ENCODE measurements at regions not wholly inside any gene's neighbourhood (a gene's known extent, or its start where the extent isn't known, plus 50 kb on each side); places are given as distances from the start of the nearest gene placed in this dataset.

GRCh38 chr20:39602649-39603048 lies 640.5 kb downstream of the DHX35 start:
- no peak for TF ChIP-seq CTCF (conservative IDR thresholded peaks at IDR 0.05; ENCODE audit: low read depth, low read length)
- no peak for DNase-seq (ENCODE audit: low read depth)
- H3K4me3 ChIP-seq (ENCODE audit: low read depth, low read length), result no peak overlapping the region

- no peak for DNase-seq (ENCODE audit: low read depth)
- H3K4me3 ChIP-seq (ENCODE audit: low read depth, low read length), result no peak overlapping the region
- no peak for TF ChIP-seq CTCF (conservative IDR thresholded peaks at IDR 0.05; ENCODE audit: low read depth, low read length)
These were observed 638.7 kb downstream of the DHX35 start for GRCh38 chr20:39600871-39601270.

- TF ChIP-seq CTCF (conservative IDR thresholded peaks at IDR 0.05; ENCODE audit: low read depth, low read length), result no peak
- DNase-seq (ENCODE audit: low read depth), result no peak
- no peak overlapping the region for H3K4me3 ChIP-seq (ENCODE audit: low read depth, low read length)
These were observed 638.0 kb downstream of the DHX35 start for GRCh38 chr20:39600156-39600555.

- DNase-seq (ENCODE audit: low read depth), result no peak
- no peak for TF ChIP-seq CTCF (conservative IDR thresholded peaks at IDR 0.05; ENCODE audit: low read depth, low read length)
- H3K4me3 ChIP-seq (ENCODE audit: low read depth, low read length), result no peak overlapping the region
These were observed 634.4 kb downstream of the DHX35 start for GRCh38 chr20:39596554-39596953.

GRCh38 chr20:39592371-39592770 lies 630.2 kb downstream of the DHX35 start:
- DNase-seq (ENCODE audit: low read depth), result no peak
- H3K4me3 ChIP-seq (ENCODE audit: low read depth, low read length), result no peak overlapping the region
- no peak for TF ChIP-seq CTCF (conservative IDR thresholded peaks at IDR 0.05; ENCODE audit: low read depth, low read length)

GRCh38 chr20:39588148-39588757 lies 626.1 kb downstream of the DHX35 start:
- DNase-seq (ENCODE audit: low read depth), result no peak
- no peak for TF ChIP-seq CTCF (conservative IDR thresholded peaks at IDR 0.05; ENCODE audit: low read depth, low read length)
- H3K4me3 ChIP-seq (ENCODE audit: low read depth, low read length), result no peak overlapping the region

GRCh38 chr20:39581034-39581433 lies 618.9 kb downstream of the DHX35 start:
- no peak for TF ChIP-seq CTCF (conservative IDR thresholded peaks at IDR 0.05; ENCODE audit: low read depth, low read length)
- no peak overlapping the region for H3K4me3 ChIP-seq (ENCODE audit: low read depth, low read length)
- DNase-seq (ENCODE audit: low read depth), result no peak

All from epithelial cell of proximal tubule (primary cell).